Osteoblast (primary cell): ENCODE measurements at regions not wholly inside any gene's neighbourhood (a gene's known extent, or its start where the extent isn't known, plus 50 kb on each side); places are given as distances from the start of the nearest gene placed in this dataset.

ENCODE experiments used
- DNase-seq: peaks from one replicate; pipeline ENCODE4 v3.0.0; 2011; ENCODE audit warnings: low spot score, mixed read lengths; ENCODE audit not compliant: insufficient read length; ENCODE audit errors: missing footprints
- H2AFZ ChIP-seq: 2 replicates; pipeline ENCODE4 v1.6.0; 2011; ENCODE audit warnings: mild to moderate bottlenecking, low read length
- H3K27ac ChIP-seq: 2 replicates; pipeline ENCODE4 v1.5.1; 2011; ENCODE audit warnings: mild to moderate bottlenecking, low read depth, low read length, moderate library complexity
- H3K27me3 ChIP-seq: 2 replicates; pipeline ENCODE4 v1.6.0; 2012; ENCODE audit warnings: mild to moderate bottlenecking, control low read depth, inconsistent platforms, low read length, moderate library complexity; ENCODE audit not compliant: insufficient read depth
- H3K36me3 ChIP-seq: 2 replicates; pipeline ENCODE4 v1.5.1; 2011; ENCODE audit warnings: mild to moderate bottlenecking, low read length, control low read depth, moderate library complexity; ENCODE audit not compliant: insufficient read depth
- H3K4me1 ChIP-seq: 2 replicates; pipeline ENCODE4 v1.5.1; 2011; ENCODE audit warnings: mild to moderate bottlenecking, low read length, control low read depth, moderate library complexity; ENCODE audit not compliant: insufficient read depth
- H3K4me2 ChIP-seq: 2 replicates; pipeline ENCODE4 v1.6.0; 2011; ENCODE audit warnings: mild to moderate bottlenecking, low read length; ENCODE audit not compliant: insufficient read depth
- H3K4me3 ChIP-seq: fragments of 200-600 bp; sonication (generic); 3 replicates; pipeline ENCODE4 v1.5.1; 2012; ENCODE audit warnings: mild to moderate bottlenecking, low read length, inconsistent platforms; ENCODE audit not compliant: insufficient read depth
- H3K79me2 ChIP-seq: 2 replicates; pipeline ENCODE4 v1.6.0; 2012; ENCODE audit warnings: mild to moderate bottlenecking, low read length, control low read depth, inconsistent platforms; ENCODE audit not compliant: insufficient read depth
- H3K9me3 ChIP-seq: 2 replicates; pipeline ENCODE4 v1.5.1; 2011; ENCODE audit warnings: low read depth, low read length, control low read depth
- H4K20me1 ChIP-seq: 2 replicates; pipeline ENCODE4 v1.6.0; 2012; ENCODE audit warnings: mild to moderate bottlenecking, low read length, control low read depth; ENCODE audit not compliant: insufficient read depth
- CTCF ChIP-seq: IDR thresholded peaks from 2 replicates; pipeline ENCODE4 v1.5.1; 2011; ENCODE audit warnings: mild to moderate bottlenecking, low read depth, low read length, moderate library complexity; ENCODE audit errors: extremely low read depth

GRCh38 chr16:86709902-86710601, 131.7 kb downstream of the FOXL1 start:
- H3K27ac ChIP-seq, result no peak overlapping the region
- H3K9me3 ChIP-seq, result no peaks in the 10 kb centered on the region
- H3K36me3 ChIP-seq, result no peaks in the 10 kb centered on the region
- no peak for TF ChIP-seq CTCF
- H3K4me2 ChIP-seq, result no peak overlapping the region
- no peaks in the 10 kb centered on the region for H4K20me1 ChIP-seq
- no peak overlapping the region for H3K4me3 ChIP-seq
- H3K79me2 ChIP-seq, result no peaks in the 10 kb centered on the region
- H3K4me1 ChIP-seq, result peaks cover 2% of the 10 kb centered on the region
- no peak overlapping the region for H2AFZ ChIP-seq
- no peak for DNase-seq
- H3K27me3 ChIP-seq, result no peaks in the 10 kb centered on the region

GRCh38 chr16:86710602-86710950, 132.2 kb downstream of the FOXL1 start:
- no peaks in the 10 kb centered on the region for H3K79me2 ChIP-seq
- TF ChIP-seq CTCF, result no peak
- no peaks in the 10 kb centered on the region for H3K9me3 ChIP-seq
- no peak overlapping the region for H3K4me3 ChIP-seq
- no peaks in the 10 kb centered on the region for H3K27me3 ChIP-seq
- no peak overlapping the region for H2AFZ ChIP-seq
- peaks cover 2% of the 10 kb centered on the region for H3K4me1 ChIP-seq
- H4K20me1 ChIP-seq, result no peaks in the 10 kb centered on the region
- H3K4me2 ChIP-seq, result no peak overlapping the region
- H3K36me3 ChIP-seq, result no peaks in the 10 kb centered on the region
- DNase-seq, result no peak
- H3K27ac ChIP-seq, result no peak overlapping the region

- Histone ChIP-seq H2AFZ (no peak overlapping the region), H3K9me3 (no peaks in the 10 kb centered on the region), H3K27ac (no peak overlapping the region), H3K4me1 (no peaks in the 10 kb centered on the region), H3K36me3 (no peaks in the 10 kb centered on the region), H3K79me2 (no peaks in the 10 kb centered on the region), H3K4me2 (no peak overlapping the region), H4K20me1 (no peaks in the 10 kb centered on the region), H3K27me3 (peaks cover 9% of the 10 kb centered on the region), H3K4me3 (no peak overlapping the region)
- TF ChIP-seq CTCF, result no peak
- DNase-seq, result no peak
Observed at GRCh38 chr16:86712158-86713009, 134.0 kb downstream of the FOXL1 start.

GRCh38 chr16:86713021-86713631, 134.8 kb downstream of the FOXL1 start:
- TF ChIP-seq CTCF, result no peak
- no peak overlapping the region for H3K27ac ChIP-seq
- no peaks in the 10 kb centered on the region for H4K20me1 ChIP-seq
- no peaks in the 10 kb centered on the region for H3K79me2 ChIP-seq
- H3K4me1 ChIP-seq, result no peaks in the 10 kb centered on the region
- no peaks in the 10 kb centered on the region for H3K9me3 ChIP-seq
- H3K4me3 ChIP-seq, result no peak overlapping the region
- DNase-seq, result no peak
- H3K36me3 ChIP-seq, result no peaks in the 10 kb centered on the region
- H2AFZ ChIP-seq, result no peak overlapping the region
- no peak overlapping the region for H3K4me2 ChIP-seq
- H3K27me3 ChIP-seq, result peaks cover 9% of the 10 kb centered on the region
